Lower leg skin (tissue), 4 donors: ENCODE measurements at regions not wholly inside any gene's neighbourhood (a gene's known extent, or its start where the extent isn't known, plus 50 kb on each side); places are given as distances from the start of the nearest gene placed in this dataset.
"Not testable (repeated sequence)": the region's sequence is repeated elsewhere in the genome, so short reads cannot be mapped to it uniquely, and the experiment has no call there.

Source experiments
- DNase-seq, 2 donors: peaks; one replicate each; pipeline ENCODE4 v3.0.0-alpha.2; 2019; ENCODE audit warnings: low spot score in 2 of 2
- H3K4me3 ChIP-seq: fragments of 200-600 bp; sonication (generic); 2 replicates; pipeline ENCODE4 v1.5.1; 2017; ENCODE audit warnings: mild to moderate bottlenecking, low read depth; ENCODE audit not compliant: poor library complexity, severe bottlenecking
- POLR2A ChIP-seq, 2 donors: fragments of 450-650 bp; IDR thresholded peaks; one replicate each; pipeline ENCODE4 v1.6.1; 2016 to 2017; ENCODE audit warnings: antibody characterized with exemption in 2 of 2, mild to moderate bottlenecking in 1 of 2, moderate library complexity in 1 of 2
- WGBS, 2 donors: methylation state at CpG; one replicate each; pipeline ENCODE4 v1.1.5; 2018; 5-methylcytosine and 5-hydroxymethylcytosine counted together
- intact Hi-C: fragments of 100-400 bp; cut with DNase I; formaldehyde crosslinking; loops from one replicate; pipeline ENCODE4 v1.15.0; 2023; ENCODE audit warnings: low total_unique reads
- TF ChIP-seq, protein P1 (sequence below), 3 donors: fragments of 450-650 bp; IDR thresholded peaks; one replicate each; pipeline ENCODE4 v1.5.1; 2016; ENCODE audit warnings: antibody characterized with exemption in 3 of 3, mild to moderate bottlenecking in 3 of 3, moderate library complexity in 2 of 3

DNA sequence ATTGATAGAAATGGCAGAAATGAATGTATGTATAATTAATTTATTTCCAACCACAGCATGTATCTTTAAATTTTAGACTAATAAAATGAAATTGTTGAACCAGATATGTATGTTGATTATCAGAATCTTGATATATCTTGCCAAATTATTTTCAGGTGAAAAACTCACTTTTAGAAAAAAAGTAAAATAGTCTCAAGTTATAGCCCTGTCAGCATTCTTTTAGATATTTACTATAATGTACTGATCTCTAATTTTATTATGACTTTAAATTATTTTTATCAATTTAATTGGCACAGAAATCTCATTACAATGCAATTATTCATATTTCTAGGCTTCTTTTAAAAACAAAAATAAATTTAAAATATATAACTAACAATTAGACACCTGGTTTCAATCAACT is 1990.4 kb upstream of the CDH6 start:
- no peak for TF ChIP-seq POLR2A (IDR thresholded peaks at IDR 0.05)
- TF ChIP-seq, protein P1, sequence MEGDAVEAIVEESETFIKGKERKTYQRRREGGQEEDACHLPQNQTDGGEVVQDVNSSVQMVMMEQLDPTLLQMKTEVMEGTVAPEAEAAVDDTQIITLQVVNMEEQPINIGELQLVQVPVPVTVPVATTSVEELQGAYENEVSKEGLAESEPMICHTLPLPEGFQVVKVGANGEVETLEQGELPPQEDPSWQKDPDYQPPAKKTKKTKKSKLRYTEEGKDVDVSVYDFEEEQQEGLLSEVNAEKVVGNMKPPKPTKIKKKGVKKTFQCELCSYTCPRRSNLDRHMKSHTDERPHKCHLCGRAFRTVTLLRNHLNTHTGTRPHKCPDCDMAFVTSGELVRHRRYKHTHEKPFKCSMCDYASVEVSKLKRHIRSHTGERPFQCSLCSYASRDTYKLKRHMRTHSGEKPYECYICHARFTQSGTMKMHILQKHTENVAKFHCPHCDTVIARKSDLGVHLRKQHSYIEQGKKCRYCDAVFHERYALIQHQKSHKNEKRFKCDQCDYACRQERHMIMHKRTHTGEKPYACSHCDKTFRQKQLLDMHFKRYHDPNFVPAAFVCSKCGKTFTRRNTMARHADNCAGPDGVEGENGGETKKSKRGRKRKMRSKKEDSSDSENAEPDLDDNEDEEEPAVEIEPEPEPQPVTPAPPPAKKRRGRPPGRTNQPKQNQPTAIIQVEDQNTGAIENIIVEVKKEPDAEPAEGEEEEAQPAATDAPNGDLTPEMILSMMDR (IDR thresholded peaks at IDR 0.05), result no peak
- H3K4me3 ChIP-seq, result no peak overlapping the region
- DNase-seq, result no peak
- intact Hi-C loops, result no loop called here

DNA sequence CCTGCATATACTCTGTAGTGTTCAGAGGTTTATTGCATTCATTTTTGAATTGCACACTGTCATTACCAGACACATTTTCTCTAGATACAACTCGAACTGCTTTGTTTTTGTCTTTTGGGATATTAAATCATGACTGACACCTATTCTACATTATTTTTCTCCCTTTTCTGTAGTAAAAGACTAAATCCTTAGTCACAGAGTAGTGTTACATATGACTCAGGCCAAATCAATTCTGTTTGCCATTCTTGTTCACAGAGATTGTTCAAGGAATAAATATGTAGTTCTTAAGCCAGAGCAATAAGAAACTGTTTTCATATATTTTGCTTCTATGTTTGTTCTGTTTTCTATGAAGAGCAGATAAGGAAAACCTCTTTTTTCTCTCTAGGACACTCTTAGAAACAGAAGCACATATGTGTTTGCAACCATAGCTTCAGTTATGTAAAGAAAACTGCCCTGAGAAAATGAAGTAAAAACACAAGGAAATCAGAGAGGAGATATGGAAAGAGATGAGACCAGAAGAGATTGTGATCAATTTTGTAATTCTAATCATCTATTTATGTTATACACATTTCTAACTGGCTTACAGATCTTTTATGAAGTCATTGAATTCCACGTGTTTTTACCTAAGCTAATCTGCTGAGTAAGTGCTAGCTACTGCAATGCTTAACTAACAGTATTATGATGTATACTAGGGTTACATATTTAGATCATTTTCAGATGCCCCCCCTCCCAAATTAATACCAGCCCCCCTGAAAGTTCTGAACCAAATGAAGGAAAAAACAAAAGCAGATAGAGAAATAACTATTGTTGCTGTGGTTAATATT is 1995.6 kb upstream of the CDH6 start:
- intact Hi-C loops, result no loop called here
- H3K4me3 ChIP-seq, result no peak overlapping the region
- no peak for TF ChIP-seq POLR2A (IDR thresholded peaks at IDR 0.05)
- TF ChIP-seq, protein P1 (IDR thresholded peaks at IDR 0.05), result no peak
- WGBS, 2 donors, result 57 to 63% methylated on average over 2 of the region's 2 CpGs
- no peak for DNase-seq

DNA sequence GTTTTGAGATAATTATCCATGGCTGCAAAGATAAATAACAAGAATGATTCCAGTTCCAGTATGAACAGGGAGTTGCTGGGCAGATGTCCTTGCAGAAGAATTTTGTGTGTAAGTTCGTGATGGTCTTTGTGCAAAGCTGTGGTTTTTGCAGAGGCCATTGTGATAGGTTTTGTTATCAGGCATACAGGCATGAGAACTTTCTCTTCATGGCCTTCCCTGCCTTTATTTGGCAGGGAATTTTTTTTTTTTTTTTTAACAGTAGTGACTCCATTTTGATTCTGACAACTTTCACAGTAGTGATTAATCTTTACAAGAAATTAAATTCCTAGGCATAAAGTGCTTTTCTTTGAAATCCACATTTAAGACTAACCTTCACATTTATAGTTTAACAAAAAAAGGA is 1999.5 kb upstream of the CDH6 start:
- 50 to 74% methylated on average over 1 of the region's 1 CpG for WGBS, 2 donors
- TF ChIP-seq, protein P1 (IDR thresholded peaks at IDR 0.05), result no peak
- TF ChIP-seq POLR2A (IDR thresholded peaks at IDR 0.05), result no peak
- intact Hi-C loops, result no loop called here

DNA sequence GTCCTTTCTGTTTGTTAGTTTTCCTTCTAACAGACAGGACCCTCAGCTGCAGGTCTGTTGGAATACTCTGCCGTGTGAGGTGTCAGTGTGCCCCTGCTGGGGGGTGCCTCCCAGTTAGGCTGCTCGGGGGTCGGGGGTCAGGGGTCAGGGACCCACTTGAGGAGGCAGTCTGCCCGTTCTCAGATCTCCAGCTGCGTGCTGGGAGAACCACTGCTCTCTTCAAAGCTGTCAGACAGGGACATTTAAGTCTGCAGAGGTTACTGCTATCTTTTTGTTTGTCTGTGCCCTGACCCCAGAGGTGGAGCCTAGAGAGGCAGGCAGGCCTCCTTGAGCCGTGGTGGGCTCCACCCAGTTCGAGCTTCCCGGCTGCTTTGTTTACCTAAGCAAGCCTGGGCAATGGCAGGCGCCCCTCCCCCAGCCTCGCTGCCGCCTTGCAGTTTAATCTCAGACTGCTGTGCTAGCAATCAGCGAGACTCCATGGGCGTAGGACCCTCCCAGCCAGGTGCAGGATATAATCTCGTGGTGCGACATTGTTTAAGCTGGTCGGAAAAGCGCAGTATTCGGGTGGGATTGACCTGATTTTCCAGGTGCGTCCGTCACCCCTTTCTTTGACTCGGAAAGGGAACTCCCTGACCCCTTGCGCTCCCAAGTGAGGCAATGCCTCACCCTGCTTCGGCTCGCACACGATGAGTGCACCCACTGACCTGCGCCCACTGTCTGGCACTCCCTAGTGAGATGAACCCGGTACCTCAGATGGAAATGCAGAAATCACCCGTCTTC is 2002.0 kb upstream of the CDH6 start:
- H3K4me3 ChIP-seq, intact Hi-C loops, DNase-seq: not testable (repeated sequence)
- 71 to 77% methylated on average over 25 to 27 of the region's 28 CpGs for WGBS, 2 donors

More for the DNA sequence above, 1999.5 kb upstream of the CDH6 start:
- no peak for DNase-seq
- no peak overlapping the region for H3K4me3 ChIP-seq

DNA sequence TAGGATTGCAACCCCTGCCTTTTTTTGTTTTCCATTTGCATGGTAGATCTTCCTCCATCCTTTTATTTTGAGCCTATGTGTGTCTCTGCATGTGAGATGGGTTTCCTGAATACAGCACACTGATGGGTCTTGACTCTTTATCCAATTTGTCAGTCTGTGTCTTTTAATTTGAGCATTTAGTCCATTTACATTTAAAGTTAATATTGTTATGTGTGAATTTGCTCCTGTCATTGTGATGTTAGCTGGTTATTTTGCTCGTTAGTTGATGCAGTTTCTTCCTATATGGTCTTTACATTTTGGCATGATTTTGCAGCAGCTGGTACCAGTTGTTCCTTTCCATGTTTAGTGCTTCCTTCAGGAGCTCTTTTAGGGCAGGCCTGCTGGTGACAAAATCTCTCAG is 2003.1 kb upstream of the CDH6 start:
- DNase-seq, H3K4me3 ChIP-seq, intact Hi-C loops: not testable (repeated sequence)
- WGBS, 2 donors, result 60 to 94% methylated on average over 1 of the region's 1 CpG

DNA sequence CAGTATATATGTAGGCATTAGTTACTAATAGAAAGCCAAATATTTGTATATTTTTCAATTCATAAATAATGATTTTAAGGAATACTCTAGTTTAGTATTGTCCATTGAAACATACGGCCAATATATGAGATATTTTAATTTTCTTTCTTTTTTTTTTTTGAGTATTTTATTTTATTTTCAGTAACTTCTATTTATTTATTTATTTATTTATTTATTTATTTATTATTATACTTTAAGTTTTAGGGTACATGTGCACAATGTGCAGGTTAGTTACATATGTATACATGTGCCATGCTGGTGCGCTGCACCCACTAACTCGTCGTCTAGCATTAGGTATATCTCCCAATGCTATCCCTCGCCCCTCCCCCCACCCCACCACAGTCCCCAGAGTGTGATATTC is 2007.1 kb upstream of the CDH6 start:
- DNase-seq, H3K4me3 ChIP-seq, intact Hi-C loops: not testable (repeated sequence)
- WGBS, 2 donors, result 75 to 89% methylated on average over 4 to 5 of the region's 5 CpGs

DNA sequence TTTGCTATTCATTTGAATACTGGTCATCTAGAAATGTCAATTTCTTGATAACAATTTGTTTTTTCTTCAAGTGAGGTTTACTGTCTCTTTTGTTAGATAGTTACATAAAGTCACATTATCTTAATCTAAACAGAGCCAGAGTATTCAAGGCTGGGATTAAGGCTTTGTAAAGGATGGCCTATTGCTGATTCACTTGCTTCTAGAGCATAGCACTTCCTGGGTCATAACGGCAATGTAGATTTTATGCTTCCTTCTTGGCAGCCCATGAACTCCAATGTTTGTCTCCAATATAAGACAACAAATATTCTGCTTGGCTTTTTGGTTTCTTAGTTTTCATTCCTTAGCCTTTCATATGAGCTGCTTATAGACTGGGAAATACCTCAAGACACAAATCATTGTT is 2007.9 kb upstream of the CDH6 start:
- WGBS, 2 donors, result 88 to 92% methylated on average over 1 of the region's 1 CpG
- TF ChIP-seq POLR2A (IDR thresholded peaks at IDR 0.05), result no peak
- TF ChIP-seq, protein P1 (IDR thresholded peaks at IDR 0.05), result no peak

More for the DNA sequence above, 2007.9 kb upstream of the CDH6 start:
- H3K4me3 ChIP-seq, result no peak overlapping the region
- intact Hi-C loops, result no loop called here
- DNase-seq, result no peak
